Tibial nerve (tissue), 4 donors: ENCODE measurements at regions not wholly inside any gene's neighbourhood (a gene's known extent, or its start where the extent isn't known, plus 50 kb on each side); places are given as distances from the start of the nearest gene placed in this dataset.
A peak's percentile ranks its signal among the peaks of the same experiment; 100 is the strongest.
"Not testable (repeated sequence)": the region's sequence is repeated elsewhere in the genome, so short reads cannot be mapped to it uniquely, and the experiment has no call there.

Experiments used
- DNase-seq, 2 donors: peaks; one replicate each; pipeline ENCODE4 v3.0.0-alpha.2; 2019; ENCODE audit warnings: low spot score in 2 of 2
- H3K27ac ChIP-seq, 4 donors: fragments of 200-600 bp; sonication (generic) in 3 of 4; one replicate each; pipeline ENCODE4 v1.5.1; 2017 to 2019; ENCODE audit warnings: mild to moderate bottlenecking in 1 of 4
- H3K27me3 ChIP-seq, 2 donors: fragments of 200-600 bp; sonication (generic) in 1 of 2; one replicate each; pipeline versions ENCODE4 v1.5.1 to v1.6.0; 2017 to 2019
- H3K36me3 ChIP-seq, 3 donors: fragments of 200-600 bp; sonication (generic); one replicate each; pipeline ENCODE4 v1.5.1; 2018 to 2019
- H3K4me1 ChIP-seq, 4 donors: fragments of 200-600 bp; sonication (generic) in 3 of 4; one replicate each; pipeline ENCODE4 v1.5.1; 2017 to 2019
- H3K4me3 ChIP-seq, 4 donors: fragments of 200-600 bp; sonication (generic) in 3 of 4; one replicate each; pipeline ENCODE4 v1.5.1; 2017 to 2019; ENCODE audit warnings: mild to moderate bottlenecking in 1 of 4, moderate library complexity in 1 of 4
- H3K9me3 ChIP-seq, 4 donors: fragments of 200-600 bp; sonication (generic) in 3 of 4; one replicate each; pipeline ENCODE4 v1.5.1; 2017 to 2019
- CTCF ChIP-seq, 5 experiments: fragments of 200-600 bp in 3 of 5; fragments of 450-650 bp in 2 of 5; sonication (generic) in 3 of 5; IDR thresholded peaks; one replicate each; pipeline ENCODE4 v1.5.1; 2016 to 2019; ENCODE audit warnings: antibody characterized with exemption in 5 of 5, mild to moderate bottlenecking in 3 of 5, moderate library complexity in 2 of 5
- EP300 ChIP-seq, 2 donors: sonication (generic); formaldehyde crosslinking; IDR thresholded peaks; one replicate each; pipeline ENCODE4 v1.6.1; 2017; ENCODE audit warnings: antibody characterized with exemption in 2 of 2, mild to moderate bottlenecking in 1 of 2
- POLR2A ChIP-seq, 2 donors: fragments of 450-650 bp; IDR thresholded peaks; one replicate each; pipeline ENCODE4 v1.6.1; 2017; ENCODE audit warnings: antibody characterized with exemption in 2 of 2, mild to moderate bottlenecking in 2 of 2, moderate library complexity in 2 of 2
- WGBS, 2 donors: methylation state at CpG; one replicate each; pipeline ENCODE4 v1.1.5; 2018; 5-methylcytosine and 5-hydroxymethylcytosine counted together

DNA sequence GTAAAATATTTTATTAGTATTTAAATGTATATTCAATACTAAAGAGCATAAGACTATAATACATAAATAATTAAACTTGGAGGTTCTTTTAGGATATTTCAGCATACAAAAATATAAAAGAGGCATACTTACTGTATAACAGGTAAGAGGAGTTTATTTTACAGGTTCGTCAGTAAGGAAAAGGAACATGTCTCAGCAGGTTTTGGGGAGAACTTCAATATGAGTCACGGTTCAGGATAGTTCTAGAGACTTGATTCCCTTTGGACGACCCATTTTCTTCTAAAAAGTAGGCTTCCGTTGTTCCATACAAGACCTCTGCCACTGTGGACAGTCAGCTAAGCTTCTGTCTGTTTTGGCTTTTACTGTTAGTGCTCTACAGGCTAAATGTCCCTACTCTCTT is 181.1 kb downstream of the ALX1 start:
- no peak overlapping the region for H3K27ac ChIP-seq
- peaks cover 0 to 7% (median 0%) of the 10 kb centered on the region in 4 donors for H3K9me3 ChIP-seq
- no peaks in the 10 kb centered on the region for H3K36me3 ChIP-seq
- DNase-seq = no peak
- no peaks in the 10 kb centered on the region for H3K27me3 ChIP-seq
- H3K4me1 ChIP-seq = peaks cover 0 to 7% (median 0%) of the 10 kb centered on the region in 4 donors
- WGBS, 2 donors = 87 to 92% methylated on average over 4 of the region's 4 CpGs
- TF ChIP-seq POLR2A (IDR thresholded peaks at IDR 0.05) (no peak), EP300 (IDR thresholded peaks at IDR 0.05) (no peak), CTCF (IDR thresholded peaks at IDR 0.05) (no peak)
- no peak overlapping the region for H3K4me3 ChIP-seq

- Histone ChIP-seq H3K4me1 (peaks cover 0 to 7% (median 0%) of the 10 kb centered on the region in 4 donors), H3K27me3 (no peaks in the 10 kb centered on the region), H3K4me3 (no peak overlapping the region), H3K27ac (no peak overlapping the region), H3K9me3 (no peaks in the 10 kb centered on the region), H3K36me3 (no peaks in the 10 kb centered on the region)
- TF ChIP-seq CTCF (IDR thresholded peaks at IDR 0.05) (no peak), EP300 (IDR thresholded peaks at IDR 0.05) (no peak), POLR2A (IDR thresholded peaks at IDR 0.05) (no peak)
- no peak for DNase-seq
- 72 to 74% methylated on average over 4 of the region's 4 CpGs for WGBS, 2 donors
These were observed 182.9 kb downstream of the ALX1 start for GRCh38 chr12:85462888-85463287.

DNA sequence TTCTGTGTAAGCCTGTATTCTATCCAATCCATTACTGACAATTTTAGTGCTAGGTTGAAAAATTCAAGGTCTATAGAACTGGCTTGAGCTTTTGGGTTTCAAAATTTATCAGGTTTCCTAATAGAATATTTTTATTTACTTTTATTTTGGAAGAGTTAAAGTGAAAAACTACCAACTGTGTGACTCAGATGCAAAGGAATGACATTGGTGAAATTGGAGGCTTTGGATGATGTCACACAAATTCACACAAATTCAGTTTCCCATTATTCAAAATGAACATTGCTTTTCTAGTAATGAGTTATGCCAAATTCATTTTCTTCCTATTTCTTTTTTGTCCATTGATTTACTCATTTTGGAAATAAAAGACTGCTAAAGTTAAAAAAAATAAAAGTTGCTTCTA is 186.9 kb downstream of the ALX1 start:
- H3K27me3 ChIP-seq = no peaks in the 10 kb centered on the region
- H3K9me3 ChIP-seq = no peaks in the 10 kb centered on the region
- no peak for DNase-seq
- TF ChIP-seq CTCF (IDR thresholded peaks at IDR 0.05) (no peak), POLR2A (IDR thresholded peaks at IDR 0.05) (no peak), EP300 (IDR thresholded peaks at IDR 0.05) (no peak)
- H3K4me1 ChIP-seq = peaks cover 0 to 12% (median 0%) of the 10 kb centered on the region in 4 donors
- no peak overlapping the region for H3K4me3 ChIP-seq
- no peak overlapping the region for H3K27ac ChIP-seq
- H3K36me3 ChIP-seq = no peaks in the 10 kb centered on the region

GRCh38 chr12:85468356-85469157 is 188.5 kb downstream of the ALX1 start:
- Histone ChIP-seq H3K36me3 (no peaks in the 10 kb centered on the region), H3K9me3 (no peaks in the 10 kb centered on the region), H3K27ac (no peak overlapping the region), H3K4me3 (peak overlapping the region; percentile 12 to 44 (median 34)), H3K27me3 (no peaks in the 10 kb centered on the region), H3K4me1 (peaks cover 0 to 12% (median 0%) of the 10 kb centered on the region in 4 donors)
- TF ChIP-seq POLR2A (IDR thresholded peaks at IDR 0.05) (no peak), CTCF (IDR thresholded peaks at IDR 0.05) (peak; percentile 69 to 79 (median 69))
- peak in 1 of 2 donors; percentile 59 for DNase-seq
- WGBS, 2 donors = 10 to 12% methylated on average over 15 of the region's 15 CpGs

DNA sequence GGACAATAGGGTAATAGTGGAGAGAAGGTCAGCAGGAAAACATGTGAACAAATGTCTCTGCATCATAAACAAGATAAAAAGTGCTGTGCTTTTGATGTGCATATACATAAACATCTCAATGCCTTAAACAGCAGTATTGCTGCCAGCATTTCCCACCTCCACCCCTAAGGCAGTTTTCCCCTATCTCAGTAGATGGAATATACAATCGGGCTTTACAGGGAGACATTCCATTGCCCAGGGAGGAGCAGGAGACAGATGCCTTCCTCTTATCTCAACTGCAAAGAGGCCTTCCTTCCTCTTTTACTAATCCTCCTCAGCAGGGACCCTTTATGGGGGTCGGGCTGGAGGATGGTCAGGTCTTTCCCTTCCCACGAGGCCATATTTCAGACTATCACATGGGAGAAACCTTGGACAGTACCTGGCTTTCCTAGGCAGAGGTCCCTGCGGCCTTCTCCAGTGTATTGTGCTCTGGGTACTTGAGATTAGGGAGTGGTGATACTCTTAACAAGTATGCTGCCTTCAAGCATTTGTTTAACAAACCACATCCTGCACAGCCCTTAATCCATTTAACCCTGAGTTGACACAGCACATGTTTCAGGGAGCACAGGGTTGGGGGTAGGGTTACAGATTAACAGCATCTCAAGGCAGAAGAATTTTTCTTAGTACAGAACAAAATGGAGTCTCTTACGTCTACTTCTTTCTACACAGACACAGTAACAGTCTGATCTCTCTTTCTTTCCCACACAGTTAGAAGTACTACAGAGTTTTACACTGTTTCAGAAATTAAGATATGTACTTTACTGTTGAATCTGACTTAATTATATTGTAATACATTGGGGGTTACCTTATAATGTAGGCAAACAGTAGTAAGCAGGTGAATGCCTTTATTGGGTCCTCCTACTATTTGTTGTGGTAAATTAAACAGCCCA is 189.4 kb downstream of the ALX1 start:
- 36 to 43% methylated on average over 5 of the region's 5 CpGs for WGBS, 2 donors
- DNase-seq, H3K9me3 ChIP-seq, H3K36me3 ChIP-seq, H3K27ac ChIP-seq, H3K27me3 ChIP-seq: not testable (repeated sequence)
- peak overlapping the region; percentile 12 to 44 (median 34) for H3K4me3 ChIP-seq
- peaks cover 0 to 12% (median 0%) of the 10 kb centered on the region in 4 donors for H3K4me1 ChIP-seq

GRCh38 chr12:85475277-85475676 is 195.3 kb downstream of the ALX1 start:
- not testable (repeated sequence) for H3K27ac ChIP-seq, DNase-seq, H3K4me1 ChIP-seq, H3K27me3 ChIP-seq, H3K36me3 ChIP-seq, H3K4me3 ChIP-seq, H3K9me3 ChIP-seq
- WGBS, 2 donors = 86 to 93% methylated on average over 1 of the region's 1 CpG
